Lung microvascular endothelial cell (primary cell): ENCODE measurements at regions not wholly inside any gene's neighbourhood (a gene's known extent, or its start where the extent isn't known, plus 50 kb on each side); places are given as distances from the start of the nearest gene placed in this dataset.
"Not testable (repeated sequence)": the region's sequence is repeated elsewhere in the genome, so short reads cannot be mapped to it uniquely, and the experiment has no call there.

Experiments used
- DNase-seq, 2 donors: peaks; one replicate each; pipeline versions ENCODE4 v3.0.0 to v3.0.0-alpha.2; 2010; ENCODE audit warnings: low read depth in 2 of 2

GRCh38 chr2:128646091-128646490 is 327.4 kb upstream of the HS6ST1 start:
- no peak for DNase-seq

GRCh38 chr2:128646691-128647090 is 328.0 kb upstream of the HS6ST1 start:
- DNase-seq, result no peak

- DNase-seq, result no peak
Measured at GRCh38 chr2:128651000-128651399, 332.3 kb upstream of the HS6ST1 start.

- no peak for DNase-seq
Measured at GRCh38 chr2:128654408-128654807, 335.7 kb upstream of the HS6ST1 start.

- no peak for DNase-seq
Measured at GRCh38 chr2:128660836-128661235, 342.2 kb upstream of the HS6ST1 start.

GRCh38 chr2:128661311-128661710 is 342.6 kb upstream of the HS6ST1 start:
- DNase-seq, result no peak

- no peak for DNase-seq
Measured at GRCh38 chr2:128662051-128662471, 343.4 kb upstream of the HS6ST1 start.

- DNase-seq, result no peak
Measured at GRCh38 chr2:128663371-128664050, 344.8 kb upstream of the HS6ST1 start.

- DNase-seq, result no peak
Measured at GRCh38 chr2:128664499-128664971, 345.9 kb upstream of the HS6ST1 start.

GRCh38 chr2:128665113-128665512 is 346.4 kb upstream of the HS6ST1 start:
- DNase-seq, result no peak

GRCh38 chr2:128666596-128666995 is 347.9 kb upstream of the HS6ST1 start:
- no peak for DNase-seq

- DNase-seq, result no peak
Measured at GRCh38 chr2:128667391-128667790, 348.7 kb upstream of the HS6ST1 start.

- DNase-seq, result no peak
Measured at GRCh38 chr2:128668946-128669345, 350.3 kb upstream of the HS6ST1 start.

- DNase-seq, result no peak
Measured at GRCh38 chr2:128670066-128670465, 351.4 kb upstream of the HS6ST1 start.

GRCh38 chr2:128671981-128672757 is 353.5 kb upstream of the HS6ST1 start:
- DNase-seq, result not testable (repeated sequence)

GRCh38 chr2:128679680-128680079 is 361.0 kb upstream of the HS6ST1 start:
- not testable (repeated sequence) for DNase-seq

- no peak for DNase-seq
Measured at GRCh38 chr2:128681507-128681906, 362.8 kb upstream of the HS6ST1 start.

GRCh38 chr2:128682266-128682665 is 363.6 kb upstream of the HS6ST1 start:
- DNase-seq, result no peak

- no peak for DNase-seq
Measured at GRCh38 chr2:128682729-128683284, 364.1 kb upstream of the HS6ST1 start.

- DNase-seq, result no peak
Measured at GRCh38 chr2:128684523-128684922, 365.9 kb upstream of the HS6ST1 start.

GRCh38 chr2:128685841-128686496 is 367.3 kb upstream of the HS6ST1 start:
- DNase-seq, result no peak

- no peak for DNase-seq
Measured at GRCh38 chr2:128686497-128686859, 367.8 kb upstream of the HS6ST1 start.
